ENCODE measurements at regions not wholly inside any gene's neighbourhood (a gene's known extent, or its start where the extent isn't known, plus 50 kb on each side); places are given as distances from the start of the nearest gene placed in this dataset.
"Not testable (repeated sequence)": the region's sequence is repeated elsewhere in the genome, so short reads cannot be mapped to it uniquely, and the experiment has no call there.

- DNase-seq (ENCODE audit: low read depth, low spot score) = not testable (repeated sequence)
Observed at GRCh38 chr1:120664376-120665249, 59.1 kb upstream of the NBPF26 start.

- DNase-seq (ENCODE audit: low read depth, low spot score) = not testable (repeated sequence)
Observed at GRCh38 chr1:120665250-120665577, 58.5 kb upstream of the NBPF26 start.

- DNase-seq (ENCODE audit: low read depth, low spot score) = not testable (repeated sequence)
Observed at GRCh38 chr1:120668187-120668586, 55.6 kb upstream of the NBPF26 start.
